ENCODE measurements at regions not wholly inside any gene's neighbourhood (a gene's known extent, or its start where the extent isn't known, plus 50 kb on each side); places are given as distances from the start of the nearest gene placed in this dataset.

DNA sequence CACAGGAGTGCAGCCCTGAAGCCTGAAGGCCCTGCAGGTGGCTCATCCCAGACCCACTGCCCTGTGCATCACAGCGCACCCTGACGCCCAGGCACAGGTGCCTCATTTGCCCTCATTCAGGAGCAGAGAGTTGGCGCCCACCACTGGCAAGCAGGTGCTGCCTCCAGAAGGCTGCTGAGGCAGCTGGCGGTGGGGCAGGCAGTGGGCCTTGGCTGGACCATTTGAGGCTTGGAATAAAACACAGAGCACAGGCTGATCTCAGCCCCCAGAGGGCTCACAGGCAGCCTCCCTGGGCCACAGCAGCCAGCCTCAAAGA lies 1151.9 kb downstream of the BRD1 start:
- TF ChIP-seq, protein P1, sequence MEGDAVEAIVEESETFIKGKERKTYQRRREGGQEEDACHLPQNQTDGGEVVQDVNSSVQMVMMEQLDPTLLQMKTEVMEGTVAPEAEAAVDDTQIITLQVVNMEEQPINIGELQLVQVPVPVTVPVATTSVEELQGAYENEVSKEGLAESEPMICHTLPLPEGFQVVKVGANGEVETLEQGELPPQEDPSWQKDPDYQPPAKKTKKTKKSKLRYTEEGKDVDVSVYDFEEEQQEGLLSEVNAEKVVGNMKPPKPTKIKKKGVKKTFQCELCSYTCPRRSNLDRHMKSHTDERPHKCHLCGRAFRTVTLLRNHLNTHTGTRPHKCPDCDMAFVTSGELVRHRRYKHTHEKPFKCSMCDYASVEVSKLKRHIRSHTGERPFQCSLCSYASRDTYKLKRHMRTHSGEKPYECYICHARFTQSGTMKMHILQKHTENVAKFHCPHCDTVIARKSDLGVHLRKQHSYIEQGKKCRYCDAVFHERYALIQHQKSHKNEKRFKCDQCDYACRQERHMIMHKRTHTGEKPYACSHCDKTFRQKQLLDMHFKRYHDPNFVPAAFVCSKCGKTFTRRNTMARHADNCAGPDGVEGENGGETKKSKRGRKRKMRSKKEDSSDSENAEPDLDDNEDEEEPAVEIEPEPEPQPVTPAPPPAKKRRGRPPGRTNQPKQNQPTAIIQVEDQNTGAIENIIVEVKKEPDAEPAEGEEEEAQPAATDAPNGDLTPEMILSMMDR (IDR thresholded peaks at IDR 0.05) = no peak
- no peak for TF ChIP-seq POLR2AphosphoS5 (IDR thresholded peaks at IDR 0.05; ENCODE audit: low read depth, low read length)
- TF ChIP-seq, protein P2, sequence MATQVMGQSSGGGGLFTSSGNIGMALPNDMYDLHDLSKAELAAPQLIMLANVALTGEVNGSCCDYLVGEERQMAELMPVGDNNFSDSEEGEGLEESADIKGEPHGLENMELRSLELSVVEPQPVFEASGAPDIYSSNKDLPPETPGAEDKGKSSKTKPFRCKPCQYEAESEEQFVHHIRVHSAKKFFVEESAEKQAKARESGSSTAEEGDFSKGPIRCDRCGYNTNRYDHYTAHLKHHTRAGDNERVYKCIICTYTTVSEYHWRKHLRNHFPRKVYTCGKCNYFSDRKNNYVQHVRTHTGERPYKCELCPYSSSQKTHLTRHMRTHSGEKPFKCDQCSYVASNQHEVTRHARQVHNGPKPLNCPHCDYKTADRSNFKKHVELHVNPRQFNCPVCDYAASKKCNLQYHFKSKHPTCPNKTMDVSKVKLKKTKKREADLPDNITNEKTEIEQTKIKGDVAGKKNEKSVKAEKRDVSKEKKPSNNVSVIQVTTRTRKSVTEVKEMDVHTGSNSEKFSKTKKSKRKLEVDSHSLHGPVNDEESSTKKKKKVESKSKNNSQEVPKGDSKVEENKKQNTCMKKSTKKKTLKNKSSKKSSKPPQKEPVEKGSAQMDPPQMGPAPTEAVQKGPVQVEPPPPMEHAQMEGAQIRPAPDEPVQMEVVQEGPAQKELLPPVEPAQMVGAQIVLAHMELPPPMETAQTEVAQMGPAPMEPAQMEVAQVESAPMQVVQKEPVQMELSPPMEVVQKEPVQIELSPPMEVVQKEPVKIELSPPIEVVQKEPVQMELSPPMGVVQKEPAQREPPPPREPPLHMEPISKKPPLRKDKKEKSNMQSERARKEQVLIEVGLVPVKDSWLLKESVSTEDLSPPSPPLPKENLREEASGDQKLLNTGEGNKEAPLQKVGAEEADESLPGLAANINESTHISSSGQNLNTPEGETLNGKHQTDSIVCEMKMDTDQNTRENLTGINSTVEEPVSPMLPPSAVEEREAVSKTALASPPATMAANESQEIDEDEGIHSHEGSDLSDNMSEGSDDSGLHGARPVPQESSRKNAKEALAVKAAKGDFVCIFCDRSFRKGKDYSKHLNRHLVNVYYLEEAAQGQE (IDR thresholded peaks at IDR 0.05; ENCODE audit: insufficient read depth in 1 of 2, low read depth in 2 of 2, low read length in 1 of 2) = no peak

Measured in Panc1 (cell line).